A673 (cell line): ENCODE measurements at regions not wholly inside any gene's neighbourhood (a gene's known extent, or its start where the extent isn't known, plus 50 kb on each side); places are given as distances from the start of the nearest gene placed in this dataset.

ENCODE experiments used
- EZH2 ChIP-seq: fragments of 200-600 bp; sonication (generic); IDR thresholded peaks from 2 replicates; pipeline ENCODE4 v1.6.1; 2017; ENCODE audit warnings: borderline replicate concordance, low read depth, mild to moderate bottlenecking, mixed read lengths, antibody characterized with exemption, low read length; ENCODE audit not compliant: poor library complexity, severe bottlenecking
- TF ChIP-seq, protein P1 (sequence below): fragments of 300-800, 200-600 bp; sonication (generic); conservative IDR thresholded peaks from 2 replicates; pipeline ENCODE4 v1.5.1; 2017; ENCODE audit warnings: low read depth, mild to moderate bottlenecking, antibody characterized with exemption, low read length, moderate library complexity, mixed read lengths

DNA sequence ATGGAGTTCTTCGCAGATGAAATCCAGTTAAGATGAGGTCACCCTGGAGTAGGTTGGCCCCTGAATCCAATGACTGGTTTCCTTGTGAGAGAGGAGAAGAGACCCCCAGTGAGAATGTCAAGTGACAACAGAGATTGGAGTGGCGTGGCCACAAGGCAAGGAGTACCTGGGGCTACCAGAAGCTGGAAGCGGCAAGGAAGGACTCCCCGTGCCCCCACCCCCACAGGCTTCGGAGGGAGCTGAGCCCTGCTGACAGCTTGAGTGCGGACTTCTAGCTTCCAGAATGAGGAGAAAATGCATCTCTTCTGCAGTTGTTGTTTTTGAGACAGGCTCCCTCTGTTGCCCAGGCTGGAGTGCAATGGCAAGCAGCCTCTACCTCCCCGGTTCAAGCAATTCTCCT, 78.0 kb upstream of the HPCAL1 start:
- TF ChIP-seq, protein P1, sequence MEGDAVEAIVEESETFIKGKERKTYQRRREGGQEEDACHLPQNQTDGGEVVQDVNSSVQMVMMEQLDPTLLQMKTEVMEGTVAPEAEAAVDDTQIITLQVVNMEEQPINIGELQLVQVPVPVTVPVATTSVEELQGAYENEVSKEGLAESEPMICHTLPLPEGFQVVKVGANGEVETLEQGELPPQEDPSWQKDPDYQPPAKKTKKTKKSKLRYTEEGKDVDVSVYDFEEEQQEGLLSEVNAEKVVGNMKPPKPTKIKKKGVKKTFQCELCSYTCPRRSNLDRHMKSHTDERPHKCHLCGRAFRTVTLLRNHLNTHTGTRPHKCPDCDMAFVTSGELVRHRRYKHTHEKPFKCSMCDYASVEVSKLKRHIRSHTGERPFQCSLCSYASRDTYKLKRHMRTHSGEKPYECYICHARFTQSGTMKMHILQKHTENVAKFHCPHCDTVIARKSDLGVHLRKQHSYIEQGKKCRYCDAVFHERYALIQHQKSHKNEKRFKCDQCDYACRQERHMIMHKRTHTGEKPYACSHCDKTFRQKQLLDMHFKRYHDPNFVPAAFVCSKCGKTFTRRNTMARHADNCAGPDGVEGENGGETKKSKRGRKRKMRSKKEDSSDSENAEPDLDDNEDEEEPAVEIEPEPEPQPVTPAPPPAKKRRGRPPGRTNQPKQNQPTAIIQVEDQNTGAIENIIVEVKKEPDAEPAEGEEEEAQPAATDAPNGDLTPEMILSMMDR = no peak
- TF ChIP-seq EZH2 = no peak
